AG08396 (cell line): ENCODE measurements at regions not wholly inside any gene's neighbourhood (a gene's known extent, or its start where the extent isn't known, plus 50 kb on each side); places are given as distances from the start of the nearest gene placed in this dataset.

Source experiments
- DNase-seq: peaks from one replicate; pipeline ENCODE4 v3.0.0; 2012; ENCODE audit warnings: low spot score, mixed read lengths

DNA sequence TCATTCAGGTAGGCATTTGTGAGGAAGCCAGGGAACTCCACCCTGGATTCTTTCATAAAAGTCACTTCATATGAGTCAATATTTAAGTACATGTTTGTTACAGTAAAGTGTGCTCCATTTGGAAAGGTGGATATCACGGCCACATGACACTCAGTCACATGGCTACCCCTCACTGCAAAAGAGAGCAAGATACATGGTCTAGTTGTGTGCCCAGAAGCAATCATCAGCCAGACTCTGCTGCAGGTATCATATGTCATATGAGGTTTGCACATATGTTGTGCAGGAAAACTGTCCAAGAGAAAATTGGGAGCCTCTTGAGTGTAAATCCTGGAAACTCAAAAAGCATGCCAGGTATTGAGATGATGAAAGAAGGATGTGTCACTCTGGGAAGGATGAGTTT is 55.0 kb upstream of the NMNAT3 start:
- no peak for DNase-seq

DNA sequence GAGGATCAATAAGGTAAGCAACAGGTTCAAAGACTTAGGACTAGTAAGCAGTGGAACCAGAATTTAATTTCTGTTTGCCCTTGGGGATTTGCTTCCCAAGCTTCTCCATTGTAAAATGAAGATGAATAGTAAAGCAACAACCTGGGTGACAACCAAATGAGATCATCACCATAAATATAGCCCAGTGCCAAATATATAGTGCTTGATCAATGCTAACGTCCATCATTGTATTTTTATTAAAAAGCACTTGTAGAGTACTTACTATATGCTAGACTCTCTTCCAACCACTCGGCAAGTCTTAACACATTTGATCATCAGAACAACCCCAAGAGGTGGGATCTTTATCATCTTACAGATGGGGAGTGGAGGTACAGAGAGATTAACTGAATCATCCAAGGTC is 51.5 kb upstream of the NMNAT3 start:
- no peak for DNase-seq

DNA sequence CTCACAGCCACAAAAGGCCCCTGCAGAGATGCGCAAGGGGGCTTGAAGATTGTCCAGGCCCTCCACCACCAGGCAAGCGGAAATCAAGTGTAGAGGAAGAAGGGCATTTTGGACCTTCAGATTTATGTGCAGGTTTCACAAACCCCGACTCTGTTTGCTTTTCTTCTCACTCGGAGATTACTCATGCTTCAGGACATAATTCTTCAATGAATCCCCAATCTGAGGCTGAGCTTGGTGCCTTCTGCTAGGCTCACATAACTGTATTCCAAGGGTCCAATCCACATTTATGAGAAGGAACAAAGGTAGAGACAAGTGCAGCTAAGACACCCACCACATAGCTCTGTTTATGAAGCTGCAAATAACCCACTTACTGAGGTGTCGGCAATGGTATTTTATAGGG is 50.6 kb upstream of the NMNAT3 start:
- no peak for DNase-seq
